Heart left ventricle (tissue), 13 donors: ENCODE measurements at regions not wholly inside any gene's neighbourhood (a gene's known extent, or its start where the extent isn't known, plus 50 kb on each side); places are given as distances from the start of the nearest gene placed in this dataset.

ENCODE experiments used
- POLR2A ChIP-seq, 2 donors: fragments of 450-650 bp; IDR thresholded peaks; one replicate each; pipeline ENCODE4 v1.6.1; 2017; ENCODE audit warnings: antibody characterized with exemption in 2 of 2, mild to moderate bottlenecking in 2 of 2, moderate library complexity in 2 of 2
- TF ChIP-seq, protein P1 (sequence below), 12 donors: fragments of 200-600 bp; sonication (generic) in 4 of 12; IDR thresholded peaks; one replicate each; pipeline versions ENCODE4 v1.5.0 to v1.8.0; 2018 to 2022; ENCODE audit warnings: antibody characterized with exemption in 12 of 12, mild to moderate bottlenecking in 5 of 12
- donor health status: ischemic (EF 13 %, LVEDD 7.1; RV severe dilation, severe dysfunction).
- donor health status: DM: no; HTN: yes; CAD: no.
- donor health status: DM: no; HTN: no; CAD: no.
- donor health status: ischemic (EF 25% LVEDD 6.9; RV normal size, moderate dysfunction).
- donor health status: ischemic (EF 25% LVEDD 5.7; RV mildly dilated, moderate dysfunction).
- donor health status: ischemic (EF 35%, LVEDD 5.7; RV mildly dilated, moderate dysfunction).
- donor health status: nonischemic (EF 11% LVEDD 7.7; RV severe dilation, severe dysfunction).
- donor health status: DM: yes; HTN: yes; CAD: no.
- donor health status: PGD.
- donor health status: ischemic (EF 29% LVEDD 5.4; RV normal size, mild dysfunction).
- donor health status: nonischemic (EF 23%, LVEDD 6.1; RV moderate dilation, normal function).

DNA sequence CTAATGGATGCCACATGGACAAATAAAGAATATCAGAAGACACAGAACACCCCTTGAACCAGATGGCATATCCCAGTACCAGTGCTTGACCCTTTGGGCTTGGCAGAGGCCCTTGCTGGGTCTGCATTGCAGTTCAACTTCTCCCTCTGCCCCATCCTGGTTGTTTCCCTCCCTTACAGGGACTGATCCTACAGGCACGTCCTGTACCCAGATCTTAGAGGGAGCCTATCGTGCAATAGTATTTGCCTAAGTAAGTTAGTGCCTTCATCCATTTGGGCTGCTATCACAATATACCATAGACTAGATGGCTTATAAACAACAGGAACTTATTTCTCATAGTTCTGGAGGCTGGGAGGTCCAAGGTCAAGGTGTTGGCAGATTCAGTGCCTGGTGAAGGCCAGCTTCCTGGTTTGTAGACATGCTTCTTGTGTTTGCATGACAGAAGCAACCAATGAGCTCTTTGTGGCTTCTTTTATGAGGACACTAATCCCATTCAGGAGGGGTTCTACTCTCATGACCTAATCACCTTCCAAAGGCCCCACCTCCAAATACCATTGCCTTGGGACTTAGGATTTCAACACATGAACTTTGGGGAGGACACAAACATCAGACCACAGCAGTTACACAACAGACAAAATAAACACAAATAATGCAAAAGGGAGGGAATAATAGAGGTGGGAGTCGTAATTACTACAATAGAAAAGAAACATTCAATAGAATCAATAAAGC is 146.5 kb upstream of the MSX1 start:
- TF ChIP-seq POLR2A (IDR thresholded peaks at IDR 0.05), result no peak
- TF ChIP-seq, protein P1, sequence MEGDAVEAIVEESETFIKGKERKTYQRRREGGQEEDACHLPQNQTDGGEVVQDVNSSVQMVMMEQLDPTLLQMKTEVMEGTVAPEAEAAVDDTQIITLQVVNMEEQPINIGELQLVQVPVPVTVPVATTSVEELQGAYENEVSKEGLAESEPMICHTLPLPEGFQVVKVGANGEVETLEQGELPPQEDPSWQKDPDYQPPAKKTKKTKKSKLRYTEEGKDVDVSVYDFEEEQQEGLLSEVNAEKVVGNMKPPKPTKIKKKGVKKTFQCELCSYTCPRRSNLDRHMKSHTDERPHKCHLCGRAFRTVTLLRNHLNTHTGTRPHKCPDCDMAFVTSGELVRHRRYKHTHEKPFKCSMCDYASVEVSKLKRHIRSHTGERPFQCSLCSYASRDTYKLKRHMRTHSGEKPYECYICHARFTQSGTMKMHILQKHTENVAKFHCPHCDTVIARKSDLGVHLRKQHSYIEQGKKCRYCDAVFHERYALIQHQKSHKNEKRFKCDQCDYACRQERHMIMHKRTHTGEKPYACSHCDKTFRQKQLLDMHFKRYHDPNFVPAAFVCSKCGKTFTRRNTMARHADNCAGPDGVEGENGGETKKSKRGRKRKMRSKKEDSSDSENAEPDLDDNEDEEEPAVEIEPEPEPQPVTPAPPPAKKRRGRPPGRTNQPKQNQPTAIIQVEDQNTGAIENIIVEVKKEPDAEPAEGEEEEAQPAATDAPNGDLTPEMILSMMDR (IDR thresholded peaks at IDR 0.05), result no peak
